ENCODE measurements at regions not wholly inside any gene's neighbourhood (a gene's known extent, or its start where the extent isn't known, plus 50 kb on each side); places are given as distances from the start of the nearest gene placed in this dataset.

GRCh38 chr7:9981742-9982349, 991.8 kb upstream of the PHF14 start:
- no CpG with 5 or more reads among the region's 2 CpGs for WGBS (ENCODE audit: extremely low coverage, insufficient read length, low lambda C conversion rate)
- Mint-ChIP-seq H3K27ac (no peak overlapping the region), H3K4me3 (no peak overlapping the region), H3K9me3 (no peaks in the 10 kb centered on the region), H3K4me1 (no peaks in the 10 kb centered on the region), H3K27me3 (ENCODE audit: low read depth) (no peaks in the 10 kb centered on the region), H3K36me3 (ENCODE audit: insufficient read depth in 1 of 3, low read depth in 3 of 3) (no peaks in the 10 kb centered on the region)
- no peak overlapping the region for H2AK5ac ChIP-seq (ENCODE audit: insufficient read length, low read length)
- no peak overlapping the region for H3T11ph ChIP-seq (ENCODE audit: low read length)
- no peak overlapping the region for H2BK12ac ChIP-seq (ENCODE audit: insufficient read length, low read depth, low read length)
- no peak overlapping the region for H3K14ac ChIP-seq (ENCODE audit: insufficient read depth, low read length)
- no peak overlapping the region for H4K5ac ChIP-seq (ENCODE audit: insufficient read length, low read depth, low read length)
- no peak overlapping the region for H2BK120ac ChIP-seq (ENCODE audit: low read depth, low read length, poor library complexity, severe bottlenecking)
- no peaks in the 10 kb centered on the region for H3K23me2 ChIP-seq (ENCODE audit: insufficient read length, low read depth, low read length, poor library complexity, severe bottlenecking)
- H3K4me1 ChIP-seq (ENCODE audit: insufficient read depth, low read length) = no peaks in the 10 kb centered on the region
- DNase-seq = no peak
- H3K56ac ChIP-seq (ENCODE audit: insufficient read length, low read depth, low read length) = no peak overlapping the region
- no peak overlapping the region for H4K8ac ChIP-seq (replicated peaks; ENCODE audit: insufficient read length, low read depth, low read length)
- H2BK5ac ChIP-seq (ENCODE audit: insufficient read length, low read length) = no peak overlapping the region
- no peak overlapping the region for H3K23ac ChIP-seq (ENCODE audit: insufficient read length, low read depth, low read length)
- no peak overlapping the region for H3K9ac ChIP-seq (ENCODE audit: extremely low read depth, insufficient read length, low read length)
- TF ChIP-seq CTCF (conservative IDR thresholded peaks at IDR 0.05) = no peak
- H4K20me1 ChIP-seq (ENCODE audit: control insufficient read depth, insufficient read depth, insufficient read length) = no peaks in the 10 kb centered on the region
- no peak overlapping the region for H2AFZ ChIP-seq (ENCODE audit: low read length)
- H3K9me3 ChIP-seq (ENCODE audit: control insufficient read depth, low read depth, low read length) = no peaks in the 10 kb centered on the region
- no peak overlapping the region for H3K27ac ChIP-seq (ENCODE audit: insufficient read length, low read depth, low read length)
- no peak overlapping the region for H3K18ac ChIP-seq (ENCODE audit: insufficient read length, low read depth, low read length)
- H3K79me2 ChIP-seq (ENCODE audit: insufficient read depth, low read length) = no peaks in the 10 kb centered on the region
- no peak overlapping the region for H4K91ac ChIP-seq (ENCODE audit: insufficient read length, low read depth, low read length)
- H3K4me2 ChIP-seq (ENCODE audit: insufficient read depth, insufficient read length, low read length) = no peak overlapping the region
- H3K27me3 ChIP-seq (ENCODE audit: insufficient read depth, low read length) = no peaks in the 10 kb centered on the region
- no peak overlapping the region for H3K4ac ChIP-seq (ENCODE audit: low read depth, low read length)
- no peak overlapping the region for H2BK20ac ChIP-seq (ENCODE audit: low read depth, low read length, poor library complexity, severe bottlenecking)
- H2BK15ac ChIP-seq (ENCODE audit: low read depth, low read length) = no peak overlapping the region
- H3K79me1 ChIP-seq (ENCODE audit: insufficient read depth, low read depth, low read length, poor library complexity, severe bottlenecking) = no peaks in the 10 kb centered on the region

All from H9 (cell line).